ENCODE measurements at regions not wholly inside any gene's neighbourhood (a gene's known extent, or its start where the extent isn't known, plus 50 kb on each side); places are given as distances from the start of the nearest gene placed in this dataset.

- ChIA-PET CTCF (no interaction called here), POLR2A (ENCODE audit: low non-redundant PET) (no interaction called here)
- no peak for DNase-seq (ENCODE audit: low spot score)
- TF ChIP-seq, protein P1, sequence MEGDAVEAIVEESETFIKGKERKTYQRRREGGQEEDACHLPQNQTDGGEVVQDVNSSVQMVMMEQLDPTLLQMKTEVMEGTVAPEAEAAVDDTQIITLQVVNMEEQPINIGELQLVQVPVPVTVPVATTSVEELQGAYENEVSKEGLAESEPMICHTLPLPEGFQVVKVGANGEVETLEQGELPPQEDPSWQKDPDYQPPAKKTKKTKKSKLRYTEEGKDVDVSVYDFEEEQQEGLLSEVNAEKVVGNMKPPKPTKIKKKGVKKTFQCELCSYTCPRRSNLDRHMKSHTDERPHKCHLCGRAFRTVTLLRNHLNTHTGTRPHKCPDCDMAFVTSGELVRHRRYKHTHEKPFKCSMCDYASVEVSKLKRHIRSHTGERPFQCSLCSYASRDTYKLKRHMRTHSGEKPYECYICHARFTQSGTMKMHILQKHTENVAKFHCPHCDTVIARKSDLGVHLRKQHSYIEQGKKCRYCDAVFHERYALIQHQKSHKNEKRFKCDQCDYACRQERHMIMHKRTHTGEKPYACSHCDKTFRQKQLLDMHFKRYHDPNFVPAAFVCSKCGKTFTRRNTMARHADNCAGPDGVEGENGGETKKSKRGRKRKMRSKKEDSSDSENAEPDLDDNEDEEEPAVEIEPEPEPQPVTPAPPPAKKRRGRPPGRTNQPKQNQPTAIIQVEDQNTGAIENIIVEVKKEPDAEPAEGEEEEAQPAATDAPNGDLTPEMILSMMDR (conservative IDR thresholded peaks at IDR 0.05; ENCODE audit: low read depth), result no peak
- no peak overlapping the region for H3K27ac ChIP-seq
Observed at GRCh38 chr6:144659202-144660182, 374.4 kb downstream of the UTRN start.

DNA sequence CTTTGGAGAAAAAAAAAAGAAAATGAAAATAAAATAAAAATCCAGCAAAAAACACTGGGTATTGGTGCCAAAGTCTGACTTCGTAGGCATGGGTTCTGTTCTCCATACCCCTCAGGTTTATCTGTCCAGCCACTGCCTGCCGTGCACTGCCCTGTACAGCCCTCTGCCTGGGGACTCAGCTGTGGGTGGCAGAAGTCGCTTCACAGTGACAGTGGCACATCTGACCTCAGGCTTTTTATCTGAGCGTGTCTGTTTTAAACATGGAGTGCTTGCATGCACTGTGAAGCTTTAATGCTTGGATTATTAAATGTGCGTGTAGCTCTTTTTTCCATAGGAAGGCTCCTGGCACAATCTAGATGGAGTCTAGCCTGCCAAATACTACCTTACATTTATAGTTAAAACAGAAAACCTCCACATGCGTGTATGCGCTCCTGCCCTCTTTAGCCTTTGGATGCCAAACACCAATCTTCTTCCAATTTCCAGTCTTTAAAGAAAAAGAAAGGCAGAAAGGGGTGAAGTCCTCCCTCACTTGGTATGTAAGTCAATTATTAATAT lies 375.5 kb downstream of the UTRN start:
- CTCF ChIA-PET, result no interaction called here
- TF ChIP-seq, protein P1 (conservative IDR thresholded peaks at IDR 0.05; ENCODE audit: low read depth), result no peak
- DNase-seq (ENCODE audit: low spot score), result no peak
- no peak overlapping the region for H3K27ac ChIP-seq
- POLR2A ChIA-PET (ENCODE audit: low non-redundant PET), result no interaction called here

DNA sequence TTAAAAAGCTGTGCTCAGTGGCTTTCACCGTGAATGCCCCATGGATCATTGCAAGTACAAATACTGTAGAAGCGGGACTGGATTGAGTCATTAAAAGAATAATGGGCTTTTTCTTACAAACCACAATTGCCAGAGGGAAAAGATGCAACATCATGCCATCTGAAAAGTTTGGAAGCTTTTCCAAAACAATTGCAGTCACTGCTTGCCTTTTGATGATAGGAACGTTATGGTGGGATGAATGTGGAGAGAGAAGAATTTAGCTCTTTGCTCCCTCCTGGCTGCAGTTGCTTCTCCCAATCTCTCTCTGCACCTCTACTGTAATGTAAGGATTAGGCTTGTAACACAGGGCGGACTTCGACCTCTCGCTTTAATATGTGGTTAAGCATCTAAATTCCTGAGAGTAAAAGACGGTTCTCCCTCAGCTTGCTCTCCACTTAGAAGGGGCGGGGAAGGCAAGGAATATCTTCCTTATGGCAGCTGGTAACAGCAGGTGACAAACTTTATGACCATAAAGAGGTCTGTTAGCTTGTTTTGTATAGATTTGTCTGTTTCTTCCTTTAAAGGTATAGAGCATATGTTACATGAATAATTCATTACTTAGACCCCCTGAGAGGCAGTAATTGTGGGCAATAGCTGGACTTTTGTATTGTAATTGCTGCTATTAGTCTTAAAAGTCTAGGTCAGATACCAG lies 376.1 kb downstream of the UTRN start:
- ChIA-PET POLR2A (ENCODE audit: low non-redundant PET) (no interaction called here), CTCF (no interaction called here)
- TF ChIP-seq, protein P1 (conservative IDR thresholded peaks at IDR 0.05; ENCODE audit: low read depth), result no peak
- H3K27ac ChIP-seq, result no peak overlapping the region
- no peak for DNase-seq (ENCODE audit: low spot score)

DNA sequence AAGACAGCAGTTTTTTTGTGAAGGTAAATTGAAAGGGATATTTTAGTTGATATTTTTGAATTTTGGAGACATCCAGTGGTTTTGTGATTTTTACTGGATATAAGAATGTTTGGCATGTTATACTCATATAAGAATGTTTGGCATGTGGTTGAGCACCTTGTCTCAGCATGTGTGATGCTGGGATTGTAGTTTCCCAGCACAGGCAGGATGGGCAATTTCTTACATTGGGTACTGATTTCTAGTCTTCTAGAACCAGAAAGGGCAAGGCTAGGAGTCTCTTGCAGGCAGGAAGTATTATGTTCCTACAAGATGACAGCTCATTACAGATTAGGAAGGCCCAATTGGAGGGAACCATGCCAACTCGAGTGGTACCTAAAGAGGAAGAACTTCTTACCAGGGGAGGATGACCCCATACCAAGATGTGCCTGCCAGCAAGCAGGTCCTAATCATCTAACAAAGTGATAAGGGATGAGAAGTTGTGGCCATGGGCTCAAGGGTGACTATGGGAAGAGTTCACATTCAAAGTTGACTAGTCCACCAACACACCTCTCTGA lies 377.8 kb downstream of the UTRN start:
- ChIA-PET POLR2A (ENCODE audit: low non-redundant PET) (no interaction called here), CTCF (interaction anchor here (0.6 kb wide), 1 partner anchor 739 kb away, joined by 4 read pairs; no protein-coding TSS in a partner anchor)
- TF ChIP-seq, protein P1 (conservative IDR thresholded peaks at IDR 0.05; ENCODE audit: low read depth), result no peak
- no peak overlapping the region for H3K27ac ChIP-seq
- peak; percentile 7 for DNase-seq (ENCODE audit: low spot score)

DNA sequence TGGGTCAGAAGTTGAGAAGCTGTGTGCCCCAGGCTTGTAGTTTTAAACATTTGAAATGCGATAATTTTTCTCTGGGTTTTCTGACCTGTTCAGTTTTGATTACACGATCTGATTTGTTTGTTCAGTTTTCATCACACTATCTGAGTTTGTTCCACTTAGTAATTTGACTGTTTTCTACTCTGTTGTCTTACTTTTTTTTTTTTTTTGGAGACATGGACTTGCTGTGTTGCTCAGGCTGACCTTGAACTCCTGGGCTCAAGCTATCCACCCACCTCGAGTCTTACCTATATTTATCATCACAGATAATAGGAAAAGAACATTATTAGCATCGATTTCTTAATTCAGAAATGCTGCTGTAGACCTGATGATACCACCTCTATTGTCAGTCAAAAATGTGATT lies 379.1 kb downstream of the UTRN start:
- ChIA-PET POLR2A (ENCODE audit: low non-redundant PET) (no interaction called here), CTCF (no interaction called here)
- DNase-seq (ENCODE audit: low spot score), result no peak
- TF ChIP-seq, protein P1 (conservative IDR thresholded peaks at IDR 0.05; ENCODE audit: low read depth), result no peak
- H3K27ac ChIP-seq, result no peak overlapping the region

DNA sequence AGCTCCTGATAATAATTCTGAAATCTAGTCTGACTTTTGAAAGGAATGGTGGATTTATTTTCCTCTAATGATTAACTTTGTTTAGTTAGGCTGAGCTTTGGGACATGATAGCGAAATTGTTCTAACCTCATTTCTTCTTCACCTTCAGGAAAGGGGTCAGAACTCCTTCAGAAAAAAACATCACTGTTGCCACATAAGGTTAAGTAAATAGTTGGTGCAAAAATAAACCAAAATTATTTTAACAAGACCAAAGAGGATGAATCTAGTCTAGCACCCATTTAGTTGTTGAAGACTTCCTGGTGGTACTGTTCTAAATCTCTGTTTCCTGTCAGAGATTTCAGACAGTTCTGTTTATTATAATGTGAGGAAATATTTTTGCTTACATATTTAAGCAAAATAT lies 379.8 kb downstream of the UTRN start:
- TF ChIP-seq, protein P1 (conservative IDR thresholded peaks at IDR 0.05; ENCODE audit: low read depth), result no peak
- CTCF ChIA-PET, result no interaction called here
- H3K27ac ChIP-seq, result no peak overlapping the region
- DNase-seq (ENCODE audit: low spot score), result no peak
- POLR2A ChIA-PET (ENCODE audit: low non-redundant PET), result no interaction called here

Measured in RWPE1 (cell line).